ENCODE measurements at regions not wholly inside any gene's neighbourhood (a gene's known extent, or its start where the extent isn't known, plus 50 kb on each side); places are given as distances from the start of the nearest gene placed in this dataset.

DNA sequence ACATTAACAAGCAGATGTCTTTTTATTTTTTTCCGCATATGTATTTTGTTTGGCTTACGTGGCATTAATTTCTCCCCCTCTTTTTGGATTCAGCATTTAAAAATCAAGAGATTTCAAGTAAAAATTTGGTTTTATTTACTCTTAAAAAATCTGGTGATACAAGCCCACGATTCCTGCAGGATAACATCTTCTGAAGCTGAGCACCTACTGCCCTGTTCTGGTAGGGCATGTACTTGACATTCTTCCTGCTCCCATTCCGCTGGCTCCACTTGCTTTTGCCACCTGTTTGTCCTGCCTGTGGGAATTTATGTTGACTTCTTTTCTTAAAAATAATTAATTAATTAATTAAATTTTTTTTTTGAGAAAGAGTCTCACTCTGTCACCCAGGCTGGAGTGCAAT lies 105.2 kb upstream of the SLC25A13 start:
- no peak for DNase-seq (ENCODE audit: low read depth, low spot score)
- ChIA-PET CTCF (interaction anchor here (1.1 kb wide), 1 partner anchor 12 kb away, joined by 3 read pairs; no protein-coding TSS in a partner anchor), POLR2A (no interaction called here)
- no peak overlapping the region for H2AFZ ChIP-seq (ENCODE audit: low read depth, low read length)
- H3K27me3 ChIP-seq (ENCODE audit: control insufficient read depth in 2 of 2, insufficient read depth in 2 of 2, low read length in 2 of 2): no peaks in the 10 kb centered on the region
- no peaks in the 10 kb centered on the region for H3K9me1 ChIP-seq (replicated peaks; ENCODE audit: control insufficient read depth, extremely low read depth, insufficient read depth, low read length)
- H3K27ac ChIP-seq (ENCODE audit: insufficient read depth, low read depth, low read length): no peak overlapping the region
- no peaks in the 10 kb centered on the region for H3K36me3 ChIP-seq (ENCODE audit: control insufficient read depth in 2 of 2, extremely low read depth in 1 of 2, insufficient read depth in 2 of 2, low read length in 2 of 2)
- no peaks in the 10 kb centered on the region for H3K4me1 ChIP-seq (ENCODE audit: control insufficient read depth, extremely low read depth, insufficient read depth, low read length)
- TF ChIP-seq, protein P1, sequence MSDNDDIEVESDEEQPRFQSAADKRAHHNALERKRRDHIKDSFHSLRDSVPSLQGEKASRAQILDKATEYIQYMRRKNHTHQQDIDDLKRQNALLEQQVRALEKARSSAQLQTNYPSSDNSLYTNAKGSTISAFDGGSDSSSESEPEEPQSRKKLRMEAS (IDR thresholded peaks at IDR 0.05; ENCODE audit: insufficient read depth, insufficient read length): no peak
- TF ChIP-seq, protein P2, sequence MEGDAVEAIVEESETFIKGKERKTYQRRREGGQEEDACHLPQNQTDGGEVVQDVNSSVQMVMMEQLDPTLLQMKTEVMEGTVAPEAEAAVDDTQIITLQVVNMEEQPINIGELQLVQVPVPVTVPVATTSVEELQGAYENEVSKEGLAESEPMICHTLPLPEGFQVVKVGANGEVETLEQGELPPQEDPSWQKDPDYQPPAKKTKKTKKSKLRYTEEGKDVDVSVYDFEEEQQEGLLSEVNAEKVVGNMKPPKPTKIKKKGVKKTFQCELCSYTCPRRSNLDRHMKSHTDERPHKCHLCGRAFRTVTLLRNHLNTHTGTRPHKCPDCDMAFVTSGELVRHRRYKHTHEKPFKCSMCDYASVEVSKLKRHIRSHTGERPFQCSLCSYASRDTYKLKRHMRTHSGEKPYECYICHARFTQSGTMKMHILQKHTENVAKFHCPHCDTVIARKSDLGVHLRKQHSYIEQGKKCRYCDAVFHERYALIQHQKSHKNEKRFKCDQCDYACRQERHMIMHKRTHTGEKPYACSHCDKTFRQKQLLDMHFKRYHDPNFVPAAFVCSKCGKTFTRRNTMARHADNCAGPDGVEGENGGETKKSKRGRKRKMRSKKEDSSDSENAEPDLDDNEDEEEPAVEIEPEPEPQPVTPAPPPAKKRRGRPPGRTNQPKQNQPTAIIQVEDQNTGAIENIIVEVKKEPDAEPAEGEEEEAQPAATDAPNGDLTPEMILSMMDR (IDR thresholded peaks at IDR 0.05; ENCODE audit: extremely low read depth in 1 of 2, insufficient read depth in 1 of 2, low read depth in 1 of 2, low read length in 2 of 2): no peak
- TF ChIP-seq POLR2A (IDR thresholded peaks at IDR 0.05; ENCODE audit: low read depth, low read length) (no peak), JUN (IDR thresholded peaks at IDR 0.05; ENCODE audit: borderline replicate concordance, insufficient read depth, insufficient read length, low read depth) (no peak), GATA2 (IDR thresholded peaks at IDR 0.05; ENCODE audit: insufficient read depth, insufficient read length, low read depth, low read length) (no peak), EZH2 (IDR thresholded peaks at IDR 0.05; ENCODE audit: borderline replicate concordance, low read depth, low read length, severe bottlenecking) (no peak), POLR2AphosphoS5 (IDR thresholded peaks at IDR 0.05; ENCODE audit: insufficient read depth, low read depth, low read length) (no peak), MYC (IDR thresholded peaks at IDR 0.05; ENCODE audit: low read depth, low read length) (no peak), FOS (IDR thresholded peaks at IDR 0.05; ENCODE audit: borderline replicate concordance, insufficient read depth, low read length) (no peak)
- dilution Hi-C loops (cut with MboI; ENCODE audit: extremely low pct_ligation_motif_present, low sequenced_read_pairs) (no loop called here), intact Hi-C loops (cut with micrococcal nuclease) (no loop called here)
- H3K79me2 ChIP-seq (ENCODE audit: control insufficient read depth, insufficient read depth, low read length): no peaks in the 10 kb centered on the region
- no peak overlapping the region for H3K4me2 ChIP-seq (ENCODE audit: insufficient read depth, low read length)
- no peaks in the 10 kb centered on the region for H3K9me3 ChIP-seq (replicated peaks; ENCODE audit: control insufficient read depth, insufficient read depth, low read length)
- no peak overlapping the region for H3K4me3 ChIP-seq (replicated peaks in 1 of 3; ENCODE audit: insufficient read depth in 1 of 3, low read depth in 1 of 3, low read length in 3 of 3)
- no peaks in the 10 kb centered on the region for H4K20me1 ChIP-seq (replicated peaks; ENCODE audit: control insufficient read depth, extremely low read depth, insufficient read depth, low read length)
- BruUV-seq (replicated peaks): no TSS peak
- no peak for FAIRE-seq
- H3K9ac ChIP-seq (replicated peaks; ENCODE audit: extremely low read depth, insufficient read depth, low read length): no peak overlapping the region
